Liver (tissue), 8 donors: ENCODE measurements at regions not wholly inside any gene's neighbourhood (a gene's known extent, or its start where the extent isn't known, plus 50 kb on each side); places are given as distances from the start of the nearest gene placed in this dataset.
A peak's percentile ranks its signal among the peaks of the same experiment; 100 is the strongest.

Experiments used
- DNase-seq: peaks from one replicate; pipeline ENCODE4 v3.0.0-alpha.2; 2017; ENCODE audit warnings: low spot score
- H3K27ac ChIP-seq, 2 donors: one replicate each; pipeline ENCODE4 v1.7.0; 2013; ENCODE audit warnings: inconsistent platforms in 2 of 2, low read length in 2 of 2, control low read depth in 1 of 2, low read depth in 1 of 2, mild to moderate bottlenecking in 1 of 2
- H3K27me3 ChIP-seq, 4 donors: one replicate each; pipeline versions ENCODE4 v1.6.1 to v1.7.0; 2013; ENCODE audit warnings: low read length in 3 of 4, inconsistent platforms in 1 of 4, mild to moderate bottlenecking in 1 of 4, moderate library complexity in 1 of 4; ENCODE audit not compliant: control insufficient read depth in 4 of 4, insufficient read depth in 4 of 4
- H3K36me3 ChIP-seq, 4 donors: one replicate each; pipeline versions ENCODE4 v1.6.1 to v1.7.0; 2013; ENCODE audit warnings: low read length in 3 of 4, mild to moderate bottlenecking in 3 of 4, low read depth in 1 of 4, moderate library complexity in 1 of 4; ENCODE audit not compliant: control insufficient read depth in 4 of 4, insufficient read depth in 3 of 4
- H3K4me1 ChIP-seq, 4 donors: one replicate each; pipeline versions ENCODE4 v1.6.1 to v1.7.0; 2013; ENCODE audit warnings: low read length in 3 of 4, mild to moderate bottlenecking in 3 of 4, moderate library complexity in 1 of 4; ENCODE audit not compliant: control insufficient read depth in 4 of 4, insufficient read depth in 4 of 4
- H3K4me3 ChIP-seq, 3 donors: one replicate each; pipeline versions ENCODE4 v1.6.1 to v1.7.0; 2013; ENCODE audit warnings: low read length in 3 of 3, control low read depth in 1 of 3, low read depth in 1 of 3, mild to moderate bottlenecking in 1 of 3
- H3K9ac ChIP-seq, 2 donors: one replicate each; pipeline ENCODE4 v1.7.0; 2013; ENCODE audit warnings: low read length in 2 of 2, mild to moderate bottlenecking in 2 of 2, moderate library complexity in 2 of 2, control low read depth in 1 of 2, low read depth in 1 of 2
- H3K9me3 ChIP-seq, 4 donors: one replicate each; pipeline versions ENCODE4 v1.6.1 to v1.7.0; 2013; ENCODE audit warnings: low read length in 3 of 4; ENCODE audit not compliant: control insufficient read depth in 4 of 4
- ATF3 ChIP-seq: IDR thresholded peaks from 2 replicates; pipeline ENCODE4 v1.6.1; 2016; ENCODE audit warnings: antibody characterized with exemption
- CTCF ChIP-seq: fragments of 150-350 bp; IDR thresholded peaks from 2 replicates; pipeline ENCODE4 v1.5.1; 2017; ENCODE audit warnings: improper control_type of control experiment, low read depth, low read length; ENCODE audit not compliant: missing input control
- EGR1 ChIP-seq, 2 donors: IDR thresholded peaks; 2 replicates each; pipeline ENCODE4 v1.6.1; 2016 to 2018; ENCODE audit warnings: antibody characterized with exemption in 2 of 2, low read depth in 2 of 2
- FOXA1 ChIP-seq: IDR thresholded peaks from 2 replicates; pipeline ENCODE4 v1.6.1; 2016; ENCODE audit warnings: antibody characterized with exemption
- FOXA2 ChIP-seq: IDR thresholded peaks from 2 replicates; pipeline ENCODE4 v1.6.1; 2016; ENCODE audit warnings: antibody characterized with exemption
- HNF4A ChIP-seq, 2 donors: conservative IDR thresholded peaks; 2 replicates each; pipeline ENCODE4 v1.6.1; 2016; ENCODE audit warnings: antibody characterized with exemption in 2 of 2, mild to moderate bottlenecking in 2 of 2
- HNF4G ChIP-seq: IDR thresholded peaks from 2 replicates; pipeline ENCODE4 v1.6.1; 2016; ENCODE audit warnings: antibody characterized with exemption
- JUND ChIP-seq, 2 donors: IDR thresholded peaks; 2 replicates each; pipeline ENCODE4 v1.6.1; 2016; ENCODE audit warnings: antibody characterized with exemption in 2 of 2
- MAX ChIP-seq: IDR thresholded peaks from 2 replicates; pipeline ENCODE4 v1.6.1; 2016; ENCODE audit warnings: antibody characterized with exemption
- NR2F2 ChIP-seq: IDR thresholded peaks from 2 replicates; pipeline ENCODE4 v1.6.1; 2016; ENCODE audit warnings: antibody characterized with exemption
- RAD21 ChIP-seq, 2 donors: IDR thresholded peaks; 2 replicates each; pipeline ENCODE4 v1.6.1; 2016; ENCODE audit warnings: antibody characterized with exemption in 2 of 2, mild to moderate bottlenecking in 2 of 2
- RXRA ChIP-seq, 2 donors: IDR thresholded peaks; 2 replicates each; pipeline ENCODE4 v1.6.1; 2017 to 2018; ENCODE audit warnings: antibody characterized with exemption in 2 of 2, mild to moderate bottlenecking in 1 of 2
- YY1 ChIP-seq: IDR thresholded peaks from 2 replicates; pipeline ENCODE4 v1.6.1; 2016; ENCODE audit warnings: antibody characterized with exemption, mild to moderate bottlenecking
- ZBTB33 ChIP-seq: IDR thresholded peaks from 2 replicates; pipeline ENCODE4 v1.6.1; 2016; ENCODE audit warnings: antibody characterized with exemption
- WGBS: extraction: QIAGEN DNeasy Blood & Tissue Kit; methylation state at CpG from one replicate; pipeline ENCODE4 v1.1.7; 2013; 5-methylcytosine and 5-hydroxymethylcytosine counted together
- donor health status: healthy.
- donor health status: healthy.
- donor health status: healthy.
- donor health status: healthy.
- donor health status: healthy.

GRCh38 chr14:66078006-66078405 lies 408.2 kb upstream of the CCDC196 start:
- Histone ChIP-seq H3K9me3 (no peaks in the 10 kb centered on the region), H3K36me3 (no peaks in the 10 kb centered on the region), H3K4me1 (no peaks in the 10 kb centered on the region), H3K4me3 (no peak overlapping the region), H3K9ac (no peak overlapping the region), H3K27ac (no peak overlapping the region), H3K27me3 (no peaks in the 10 kb centered on the region)
- DNase-seq, result no peak
- WGBS, result 82% methylated on average over 5 of the region's 5 CpGs
- TF ChIP-seq ZBTB33, result no peak
- TF ChIP-seq RAD21 (IDR thresholded peaks at IDR 0.05), result no peak
- TF ChIP-seq CTCF, result no peak

GRCh38 chr14:66081594-66082376 lies 404.4 kb upstream of the CCDC196 start:
- Histone ChIP-seq H3K27me3 (no peaks in the 10 kb centered on the region), H3K36me3 (no peaks in the 10 kb centered on the region), H3K4me1 (no peaks in the 10 kb centered on the region), H3K9ac (no peak overlapping the region), H3K9me3 (no peaks in the 10 kb centered on the region), H3K4me3 (no peak overlapping the region), H3K27ac (no peak overlapping the region)
- TF ChIP-seq NR2F2, result peak; percentile 66
- no peak for TF ChIP-seq EGR1 (IDR thresholded peaks at IDR 0.05; ENCODE audit: low read depth in 2 of 2)
- no peak for DNase-seq
- WGBS, result 59% methylated on average over 6 of the region's 6 CpGs

- TF ChIP-seq EGR1 (IDR thresholded peaks at IDR 0.05; ENCODE audit: low read depth in 2 of 2) (no peak), RAD21 (IDR thresholded peaks at IDR 0.05) (no peak), ATF3 (no peak), HNF4A (conservative IDR thresholded peaks at IDR 0.05) (no peak), FOXA1 (no peak), FOXA2 (no peak), HNF4G (no peak), MAX (no peak), JUND (IDR thresholded peaks at IDR 0.05) (no peak), NR2F2 (no peak), YY1 (no peak), RXRA (IDR thresholded peaks at IDR 0.05) (no peak), CTCF (no peak)
- Histone ChIP-seq H3K9ac (no peak overlapping the region), H3K9me3 (no peaks in the 10 kb centered on the region), H3K36me3 (no peaks in the 10 kb centered on the region), H3K27ac (no peak overlapping the region), H3K27me3 (no peaks in the 10 kb centered on the region), H3K4me1 (no peaks in the 10 kb centered on the region), H3K4me3 (no peak overlapping the region)
- no peak for DNase-seq
- 74% methylated on average over 4 of the region's 4 CpGs for WGBS
Observed at GRCh38 chr14:66085224-66085623, 400.9 kb upstream of the CCDC196 start.
